SK-N-SH (cell line): ENCODE measurements at regions not wholly inside any gene's neighbourhood (a gene's known extent, or its start where the extent isn't known, plus 50 kb on each side); places are given as distances from the start of the nearest gene placed in this dataset.

Experiments used
- CTCF ChIP-seq: fragments of 200-600 bp; sonication (generic); IDR thresholded peaks from 2 replicates; pipeline ENCODE4 v1.6.1; 2017; ENCODE audit warnings: antibody characterized with exemption, mild to moderate bottlenecking, moderate library complexity
- GABPA ChIP-seq: IDR thresholded peaks from 2 replicates; pipeline ENCODE4 v1.4.0; 2012; ENCODE audit warnings: low read depth, mild to moderate bottlenecking
- NFIC ChIP-seq: IDR thresholded peaks from 2 replicates; pipeline ENCODE4 v1.4.0; 2012; ENCODE audit warnings: borderline replicate concordance
- POLR2AphosphoS5 ChIP-seq: IDR thresholded peaks from 2 replicates; pipeline ENCODE4 v1.6.1; 2012; ENCODE audit warnings: low read depth, low read length

DNA sequence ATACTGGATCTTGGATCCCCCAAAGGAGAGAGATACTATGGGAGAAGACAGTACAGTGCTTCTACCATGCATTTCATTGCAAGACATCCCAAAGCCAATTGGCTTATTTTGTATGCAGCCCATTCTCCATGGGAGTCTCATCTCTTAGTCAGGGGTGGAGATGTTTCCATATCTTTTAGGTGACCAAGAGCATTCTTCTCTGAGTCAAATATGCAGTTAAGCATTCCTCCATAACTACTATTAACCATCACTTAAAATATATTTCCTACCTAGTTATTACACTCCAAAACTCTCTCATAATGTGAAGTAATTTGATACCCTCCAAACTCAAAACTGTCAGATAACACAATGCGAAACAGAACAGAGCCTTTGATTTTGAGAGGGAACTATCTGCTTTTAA, 542.6 kb downstream of the HDGFL1 start:
- TF ChIP-seq CTCF, result no peak
- TF ChIP-seq NFIC, result no peak
- no peak for TF ChIP-seq GABPA
- TF ChIP-seq POLR2AphosphoS5, result no peak
